Prostate gland (tissue), 2 donors: ENCODE measurements at regions not wholly inside any gene's neighbourhood (a gene's known extent, or its start where the extent isn't known, plus 50 kb on each side); places are given as distances from the start of the nearest gene placed in this dataset.

Experiments
- DNase-seq: peaks from one replicate; pipeline ENCODE4 v3.0.0-alpha.2; 2019; ENCODE audit warnings: low spot score
- H3K27ac ChIP-seq, 2 donors: fragments of 200-600 bp; sonication (generic); 2 replicates each; pipeline ENCODE4 v1.5.1; 2017 to 2019
- H3K27me3 ChIP-seq: fragments of 200-600 bp; sonication (generic); replicated peaks from 2 replicates; pipeline ENCODE4 v1.5.1; 2019; ENCODE audit not compliant: insufficient read depth
- H3K36me3 ChIP-seq, 2 donors: fragments of 200-600 bp; sonication (generic); 1 replicate in 1 of 2; 2 replicates in 1 of 2; pipeline versions ENCODE4 v1.5.1 to v1.8.1; 2017 to 2019
- H3K4me1 ChIP-seq: fragments of 200-600 bp; sonication (generic); replicated peaks from 2 replicates; pipeline ENCODE4 v1.5.1; 2019
- H3K4me3 ChIP-seq, 2 donors: fragments of 200-600 bp; sonication (generic); 2 replicates each; pipeline ENCODE4 v1.5.1; 2017 to 2019
- H3K9me3 ChIP-seq: fragments of 200-600 bp; sonication (generic); 2 replicates; pipeline ENCODE4 v1.5.1; 2017
- POLR2A ChIP-seq: fragments of 450-650 bp; IDR thresholded peaks from one replicate; pipeline ENCODE4 v1.6.1; 2016; ENCODE audit warnings: antibody characterized with exemption, mild to moderate bottlenecking
- POLR2AphosphoS5 ChIP-seq: sonication (generic); formaldehyde crosslinking; IDR thresholded peaks from one replicate; pipeline ENCODE4 v1.6.1; 2017; ENCODE audit warnings: antibody characterized with exemption
- WGBS: methylation state at CpG from one replicate; pipeline ENCODE4 v1.1.5; 2018; 5-methylcytosine and 5-hydroxymethylcytosine counted together
- intact Hi-C: fragments of 100-400 bp; cut with DNase I; formaldehyde crosslinking; loops from one replicate; pipeline ENCODE4 v1.14.2; 2022
- TF ChIP-seq, protein P1 (sequence below), 4 experiments: fragments of 200-600 bp in 2 of 4; fragments of 450-650 bp in 2 of 4; sonication (generic) in 2 of 4; IDR thresholded peaks; 1 replicate in 3 of 4; 2 replicates in 1 of 4; pipeline ENCODE4 v1.5.1; 2016 to 2019; ENCODE audit warnings: antibody characterized with exemption in 4 of 4, mild to moderate bottlenecking in 2 of 4, moderate library complexity in 2 of 4

DNA sequence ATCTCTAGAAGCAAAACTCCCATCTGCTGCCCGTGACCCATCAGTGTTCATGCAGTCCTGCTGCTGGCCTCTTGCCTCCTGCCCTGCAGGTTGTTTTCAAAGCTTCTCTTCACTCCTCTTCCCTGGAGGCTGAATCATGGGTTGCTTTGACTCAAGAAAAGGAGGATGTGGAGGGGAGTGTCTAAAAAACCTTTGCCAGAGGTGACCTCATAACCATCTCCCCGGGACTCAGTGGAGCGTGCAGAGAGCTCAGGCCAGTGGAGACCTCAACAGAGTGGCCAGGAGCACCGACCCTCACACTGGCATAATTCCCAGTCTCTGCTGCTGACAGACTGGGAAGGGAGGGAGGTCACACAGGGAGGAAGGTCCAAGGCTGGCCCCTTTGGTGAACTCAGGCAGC, 60.9 kb upstream of the ITGA11 start:
- WGBS = 47% methylated on average over 4 of the region's 4 CpGs
- Histone ChIP-seq H3K4me1 (no peaks in the 10 kb centered on the region), H3K27me3 (no peaks in the 10 kb centered on the region), H3K4me3 (no peak overlapping the region), H3K36me3 (no peaks in the 10 kb centered on the region), H3K27ac (no peak overlapping the region), H3K9me3 (no peaks in the 10 kb centered on the region)
- DNase-seq = no peak
- TF ChIP-seq POLR2AphosphoS5 (no peak), POLR2A (no peak)
- TF ChIP-seq, protein P1, sequence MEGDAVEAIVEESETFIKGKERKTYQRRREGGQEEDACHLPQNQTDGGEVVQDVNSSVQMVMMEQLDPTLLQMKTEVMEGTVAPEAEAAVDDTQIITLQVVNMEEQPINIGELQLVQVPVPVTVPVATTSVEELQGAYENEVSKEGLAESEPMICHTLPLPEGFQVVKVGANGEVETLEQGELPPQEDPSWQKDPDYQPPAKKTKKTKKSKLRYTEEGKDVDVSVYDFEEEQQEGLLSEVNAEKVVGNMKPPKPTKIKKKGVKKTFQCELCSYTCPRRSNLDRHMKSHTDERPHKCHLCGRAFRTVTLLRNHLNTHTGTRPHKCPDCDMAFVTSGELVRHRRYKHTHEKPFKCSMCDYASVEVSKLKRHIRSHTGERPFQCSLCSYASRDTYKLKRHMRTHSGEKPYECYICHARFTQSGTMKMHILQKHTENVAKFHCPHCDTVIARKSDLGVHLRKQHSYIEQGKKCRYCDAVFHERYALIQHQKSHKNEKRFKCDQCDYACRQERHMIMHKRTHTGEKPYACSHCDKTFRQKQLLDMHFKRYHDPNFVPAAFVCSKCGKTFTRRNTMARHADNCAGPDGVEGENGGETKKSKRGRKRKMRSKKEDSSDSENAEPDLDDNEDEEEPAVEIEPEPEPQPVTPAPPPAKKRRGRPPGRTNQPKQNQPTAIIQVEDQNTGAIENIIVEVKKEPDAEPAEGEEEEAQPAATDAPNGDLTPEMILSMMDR (IDR thresholded peaks at IDR 0.05) = no peak
- intact Hi-C loops = no loop called here

DNA sequence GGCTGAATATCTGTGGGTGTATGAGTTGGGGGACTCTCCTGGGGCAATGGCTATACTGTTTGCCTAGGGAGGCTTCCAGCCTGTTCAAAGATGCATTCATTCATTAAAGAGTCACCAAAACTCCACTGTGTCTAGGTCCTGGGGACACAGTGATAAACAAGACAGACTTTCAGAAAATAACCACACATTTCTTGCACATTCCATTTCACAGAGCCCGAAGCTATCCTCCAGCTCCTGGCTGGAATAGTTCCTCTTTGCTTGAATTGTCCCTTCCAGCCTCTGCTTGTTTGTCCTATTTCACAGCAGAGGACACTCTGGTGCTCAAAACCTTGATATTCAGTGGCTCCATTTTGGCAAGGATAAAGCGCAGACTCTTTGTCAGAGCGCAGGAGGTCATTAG, 61.7 kb upstream of the ITGA11 start:
- no peak overlapping the region for H3K27ac ChIP-seq
- DNase-seq = no peak

DNA sequence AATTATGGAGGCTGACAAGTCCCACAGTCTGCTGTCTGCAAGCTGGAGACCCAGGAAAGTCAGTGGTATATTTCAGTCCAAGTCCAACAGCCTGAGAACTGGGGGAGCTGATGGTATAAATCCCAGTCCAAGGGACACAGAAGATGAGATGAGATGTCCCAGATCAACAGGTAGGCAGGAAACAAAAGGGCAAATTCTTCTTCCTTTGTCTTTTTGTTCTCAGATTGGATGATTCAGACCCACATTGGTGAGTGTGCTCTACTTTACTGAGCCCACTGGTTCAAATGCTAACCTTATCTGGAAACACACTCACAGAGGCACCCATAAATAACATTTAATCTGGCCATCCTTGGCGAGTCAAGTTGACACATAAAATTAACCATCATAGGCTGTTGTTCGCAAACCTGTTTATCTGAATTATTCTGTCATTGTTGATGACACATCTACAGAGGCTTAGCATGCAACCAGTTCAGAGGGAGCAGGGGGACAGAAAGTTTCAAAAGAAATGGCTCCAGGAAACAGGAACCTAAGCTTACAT, 62.7 kb upstream of the ITGA11 start:
- Histone ChIP-seq H3K27me3 (no peaks in the 10 kb centered on the region), H3K4me3 (no peak overlapping the region), H3K9me3 (no peaks in the 10 kb centered on the region), H3K36me3 (no peaks in the 10 kb centered on the region), H3K4me1 (no peaks in the 10 kb centered on the region), H3K27ac (no peak overlapping the region)
- no peak for DNase-seq
- intact Hi-C loops = no loop called here
- 79% methylated on average over 2 of the region's 2 CpGs for WGBS
- TF ChIP-seq POLR2A = no peak
- TF ChIP-seq, protein P1 (IDR thresholded peaks at IDR 0.05) = no peak
- TF ChIP-seq POLR2AphosphoS5 = no peak

More for the DNA sequence above, 61.7 kb upstream of the ITGA11 start:
- TF ChIP-seq, protein P1 (IDR thresholded peaks at IDR 0.05) = no peak
- TF ChIP-seq POLR2AphosphoS5 = no peak
- no peak for TF ChIP-seq POLR2A
- Histone ChIP-seq H3K4me1 (no peaks in the 10 kb centered on the region), H3K9me3 (no peaks in the 10 kb centered on the region), H3K27me3 (no peaks in the 10 kb centered on the region), H3K36me3 (no peaks in the 10 kb centered on the region), H3K4me3 (no peak overlapping the region)
- intact Hi-C loops = no loop called here
- 90% methylated on average over 3 of the region's 3 CpGs for WGBS

DNA sequence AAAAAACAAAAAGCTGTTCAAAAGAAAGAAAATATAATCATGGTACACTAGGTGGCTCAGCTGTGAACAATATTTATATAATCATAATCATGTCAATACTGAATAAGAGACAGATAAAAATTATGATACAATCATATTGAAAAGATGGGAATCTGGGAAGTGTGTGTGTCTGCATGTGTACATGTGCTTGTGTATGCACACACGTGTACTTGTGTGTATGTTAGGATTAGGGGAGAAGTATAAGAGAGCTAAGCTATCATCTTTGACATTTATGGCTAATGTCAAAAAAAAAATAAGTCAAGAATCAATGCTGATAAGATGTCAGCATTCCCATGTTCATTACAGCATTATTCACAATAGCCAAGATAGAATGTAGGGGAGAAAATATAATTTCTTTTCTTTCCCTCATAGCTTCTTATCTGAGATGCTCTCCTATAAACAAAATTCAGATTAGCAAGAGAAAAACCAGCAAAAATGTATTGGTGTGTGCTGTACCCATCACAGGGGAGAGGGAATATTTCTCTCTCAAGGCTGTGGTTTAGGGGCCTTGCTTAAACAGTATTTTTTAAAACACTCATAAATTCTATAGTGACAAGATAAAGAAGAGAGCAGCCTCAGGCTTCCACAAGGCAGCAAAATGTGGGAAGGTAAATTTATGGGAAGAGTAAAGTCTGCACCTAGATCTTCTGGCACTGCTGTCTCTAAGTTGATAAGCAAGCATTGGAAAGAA, 63.4 kb upstream of the ITGA11 start:
- Histone ChIP-seq H3K4me3 (no peak overlapping the region), H3K9me3 (no peaks in the 10 kb centered on the region), H3K27ac (no peak overlapping the region), H3K4me1 (no peaks in the 10 kb centered on the region), H3K27me3 (no peaks in the 10 kb centered on the region), H3K36me3 (no peaks in the 10 kb centered on the region)
- no peak for DNase-seq
- 77% methylated on average over 1 of the region's 1 CpG for WGBS
- intact Hi-C loops = no loop called here
- TF ChIP-seq POLR2AphosphoS5 = no peak
- no peak for TF ChIP-seq POLR2A
- TF ChIP-seq, protein P1 (IDR thresholded peaks at IDR 0.05) = no peak
